Esophagus mucosa (tissue), 1 donor: ENCODE measurements at regions not wholly inside any gene's neighbourhood (a gene's known extent, or its start where the extent isn't known, plus 50 kb on each side); places are given as distances from the start of the nearest gene placed in this dataset.
"Not testable (repeated sequence)": the region's sequence is repeated elsewhere in the genome, so short reads cannot be mapped to it uniquely, and the experiment has no call there.

Experiments
- ATAC-seq: fragments of 200-7000 bp; cut with Tn5 transposase; one replicate; pipeline ENCODE4 v1.9.1; 2020
- donor health status: DM: yes; HTN: yes; CAD: no.

DNA sequence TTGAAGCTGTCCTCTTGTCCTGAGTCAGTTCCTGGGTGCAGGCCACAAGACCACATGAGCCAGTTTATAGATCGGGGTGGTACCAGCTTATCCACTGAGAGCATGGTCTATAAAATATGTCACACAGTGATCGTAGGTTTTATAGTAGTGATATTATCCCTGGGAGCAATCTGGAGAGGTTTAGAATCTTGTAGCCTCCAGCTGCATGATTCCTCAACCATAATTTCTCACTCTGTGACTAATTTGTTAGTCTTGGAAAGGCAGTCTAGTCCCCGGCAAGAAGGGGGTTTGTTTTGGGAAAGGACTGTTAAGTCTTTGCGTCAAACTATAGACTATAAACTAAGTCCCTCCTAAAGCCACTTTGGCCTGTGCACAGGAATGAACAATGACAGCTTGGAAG, 693.0 kb upstream of the CADM2 start:
- no peak for ATAC-seq

- ATAC-seq, result no peak
Measured at GRCh38 chr3:84275532-84275931, 683.3 kb upstream of the CADM2 start.

DNA sequence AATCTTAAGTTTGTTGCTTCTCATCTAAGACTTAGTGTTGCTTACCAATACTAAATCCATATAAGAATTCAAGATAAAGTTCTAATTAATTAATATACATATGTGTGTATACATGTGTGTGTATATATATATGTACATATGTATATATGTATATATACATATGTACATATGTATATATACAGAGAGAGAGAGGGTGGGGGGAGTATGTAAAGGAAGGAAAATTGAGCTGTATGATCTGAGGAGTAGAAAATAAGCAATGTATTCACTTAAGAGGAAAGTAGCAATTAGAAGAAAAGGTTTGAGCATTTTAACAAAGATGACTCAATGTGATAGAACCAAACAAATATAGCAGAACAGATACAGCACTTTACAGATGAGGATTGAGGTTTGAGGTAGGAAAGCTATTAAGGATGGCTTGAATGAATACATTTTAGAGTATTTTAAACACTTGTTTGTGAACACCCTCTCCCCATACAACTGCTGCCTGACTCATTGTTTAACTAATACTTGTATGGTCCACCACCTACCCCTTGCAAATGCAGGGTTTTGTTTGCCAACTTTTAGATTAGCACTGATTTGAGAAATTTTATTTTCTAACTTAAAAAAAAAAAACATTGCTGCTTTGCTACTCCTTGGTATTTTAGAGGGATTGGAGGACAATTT, 681.1 kb upstream of the CADM2 start:
- no peak for ATAC-seq

DNA sequence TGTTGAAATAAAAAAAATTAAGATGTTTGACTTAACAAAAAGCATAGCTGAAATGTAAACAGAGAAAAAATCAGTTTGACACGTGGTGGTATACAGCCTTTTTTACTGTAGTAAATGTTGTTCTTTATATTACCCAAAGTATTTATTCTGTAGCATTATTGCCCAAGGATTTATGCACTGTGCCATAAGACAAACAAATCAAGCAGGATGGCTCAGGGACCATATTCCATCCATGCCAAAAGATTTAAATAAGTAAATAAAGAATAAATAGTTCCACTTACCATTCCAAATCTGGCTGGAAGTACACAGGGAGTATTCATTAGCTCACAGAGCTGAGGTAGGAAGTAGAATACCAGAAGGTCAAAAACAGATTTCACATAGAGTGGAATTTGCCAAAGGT, 666.7 kb upstream of the CADM2 start:
- ATAC-seq, result no peak

DNA sequence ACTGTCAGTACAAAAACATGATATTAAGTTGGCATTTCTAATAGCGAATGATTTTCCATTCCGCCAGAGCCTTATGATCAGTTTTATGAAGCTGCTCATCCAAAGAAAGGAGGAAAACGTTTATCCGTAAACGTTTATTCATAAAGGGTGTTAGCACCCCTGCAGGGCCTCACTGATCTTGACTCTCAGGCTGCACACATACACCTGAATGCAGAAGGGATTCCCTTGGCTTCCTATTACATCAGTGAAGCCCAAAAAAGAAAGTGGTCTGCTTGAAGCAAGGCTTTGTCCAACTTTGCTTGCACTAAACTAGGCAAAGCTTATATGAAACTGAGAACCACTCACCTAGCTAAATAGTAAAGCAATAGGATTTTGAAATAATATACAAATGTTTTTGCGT, 659.5 kb upstream of the CADM2 start:
- no peak for ATAC-seq

DNA sequence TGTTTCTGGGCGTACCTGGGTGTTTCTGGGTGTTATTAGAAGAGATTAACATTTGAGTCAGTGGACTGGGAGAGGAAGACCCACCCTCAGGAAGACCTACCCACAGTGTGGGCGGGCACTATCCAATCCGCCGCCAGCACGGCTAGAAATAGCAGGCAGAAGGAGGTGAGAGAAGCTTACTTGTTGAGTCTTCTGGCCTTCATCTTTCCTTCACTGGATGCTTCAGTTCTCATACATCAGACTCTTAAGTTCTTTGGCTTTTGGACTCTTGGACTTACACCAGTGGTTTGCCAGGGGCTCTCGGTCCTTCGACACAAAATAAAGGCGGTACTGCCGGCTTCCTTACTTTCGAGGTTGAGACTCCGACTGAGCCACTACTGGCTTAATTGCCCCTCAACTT, 654.6 kb upstream of the CADM2 start:
- ATAC-seq, result no peak

DNA sequence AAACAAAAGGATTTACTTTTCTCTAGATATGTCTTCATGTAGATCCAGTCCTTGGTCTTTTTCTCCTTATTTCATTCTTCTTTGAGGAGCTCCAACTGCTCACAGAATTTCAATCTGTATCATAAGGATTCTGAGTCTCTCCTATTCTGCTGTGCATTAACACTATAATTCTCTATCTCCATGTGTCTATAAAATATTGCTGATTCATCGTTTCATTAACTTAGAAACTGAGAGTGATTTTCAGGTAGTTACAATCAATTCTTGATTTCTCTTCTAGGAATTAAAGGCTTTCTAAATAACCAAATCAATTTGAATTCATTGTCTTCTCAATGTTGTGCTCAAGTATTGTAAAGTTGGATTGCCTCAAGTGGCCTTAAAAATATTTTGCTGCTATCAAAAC, 651.5 kb upstream of the CADM2 start:
- ATAC-seq, result no peak

- ATAC-seq, result no peak
Measured at GRCh38 chr3:84308379-84308778, 650.4 kb upstream of the CADM2 start.

DNA sequence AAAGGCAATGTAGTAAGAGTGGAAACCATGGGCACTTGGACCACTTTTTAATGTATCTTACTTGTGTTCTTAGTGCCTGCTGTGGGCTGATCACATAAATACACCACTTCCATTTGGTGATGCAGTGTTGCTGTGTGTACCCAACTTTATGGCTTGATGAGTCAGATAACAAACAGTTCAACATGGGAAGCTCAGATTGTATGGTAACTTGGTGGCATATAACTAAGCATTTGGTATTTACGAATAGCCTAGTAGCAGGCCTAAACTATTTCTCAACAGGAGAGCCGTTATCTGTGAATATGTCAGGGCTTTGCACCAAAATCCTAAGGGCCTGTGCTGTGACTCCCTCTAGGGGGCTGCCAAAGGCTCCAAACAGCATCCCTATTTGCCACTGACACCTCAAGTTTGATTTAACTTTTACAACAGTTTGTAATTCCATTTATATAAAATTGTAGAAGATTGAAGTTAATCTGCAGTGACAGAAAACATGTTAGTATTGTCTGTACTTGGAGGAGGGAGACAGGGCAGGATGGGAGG, 640.4 kb upstream of the CADM2 start:
- ATAC-seq, result no peak

DNA sequence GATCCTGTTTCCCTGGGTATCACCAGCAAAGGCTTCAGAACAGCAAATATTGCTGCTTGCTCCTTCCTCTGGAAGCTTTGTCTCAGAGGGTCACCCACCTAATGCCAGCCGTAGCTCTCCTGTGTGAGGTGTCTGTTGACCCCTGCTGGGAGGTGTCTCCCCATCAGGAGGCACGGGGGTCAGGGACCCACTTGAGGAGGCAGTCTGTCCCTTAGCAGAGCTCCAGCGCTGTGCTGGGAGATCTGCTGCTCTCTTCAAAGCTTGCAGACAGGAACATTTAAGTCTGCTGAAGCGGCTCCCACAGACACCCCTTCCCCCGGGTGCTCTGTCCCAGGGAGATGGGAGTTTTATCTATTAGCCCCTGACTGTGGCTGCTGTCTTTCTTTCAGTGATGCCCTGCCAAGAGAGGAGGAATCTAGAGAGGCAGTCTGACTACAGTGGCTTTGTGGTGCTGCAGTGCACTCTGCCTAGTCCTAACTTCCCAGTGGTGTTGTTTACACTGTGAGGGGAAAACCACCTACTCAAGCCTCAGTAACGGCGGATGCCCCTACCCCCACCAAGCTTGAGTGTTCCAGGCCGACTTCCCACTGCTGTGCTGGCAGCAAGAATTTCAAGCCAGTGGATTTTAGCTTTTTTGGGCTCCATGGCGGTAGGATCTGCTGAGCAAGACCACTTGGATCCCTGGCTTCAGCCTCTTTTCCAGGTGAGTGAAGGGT, 593.1 kb upstream of the CADM2 start:
- ATAC-seq, result not testable (repeated sequence)
